Osteocyte (in vitro differentiated cells): ENCODE measurements at regions not wholly inside any gene's neighbourhood (a gene's known extent, or its start where the extent isn't known, plus 50 kb on each side); places are given as distances from the start of the nearest gene placed in this dataset.

Source experiments
- DNase-seq: peaks from one replicate; pipeline ENCODE4 v3.0.0; 2021; ENCODE audit warnings: mixed read lengths; ENCODE audit not compliant: unreplicated experiment; ENCODE audit errors: extremely low spot score
- H3K27ac Mint-ChIP-seq: one replicate; pipeline ENCODE4 v1.8.0; 2021; ENCODE audit warnings: mild to moderate bottlenecking, mixed read lengths; ENCODE audit not compliant: unreplicated experiment
- H3K27me3 Mint-ChIP-seq: one replicate; pipeline ENCODE4 v1.8.0; 2021; ENCODE audit warnings: mixed read lengths; ENCODE audit not compliant: unreplicated experiment
- H3K36me3 Mint-ChIP-seq: one replicate; pipeline ENCODE4 v1.8.0; 2021; ENCODE audit warnings: mixed read lengths; ENCODE audit not compliant: unreplicated experiment
- H3K4me1 Mint-ChIP-seq: one replicate; pipeline ENCODE4 v1.8.0; 2021; ENCODE audit warnings: mixed read lengths; ENCODE audit not compliant: unreplicated experiment
- H3K4me3 Mint-ChIP-seq: one replicate; pipeline ENCODE4 v1.8.0; 2021; ENCODE audit warnings: mild to moderate bottlenecking, moderate library complexity, mixed read lengths; ENCODE audit not compliant: unreplicated experiment
- H3K9me3 Mint-ChIP-seq: one replicate; pipeline ENCODE4 v1.8.0; 2021; ENCODE audit warnings: mixed read lengths; ENCODE audit not compliant: unreplicated experiment
- TF ChIP-seq, protein P1 (sequence below): fragments of 200-600 bp; sonication (generic); IDR thresholded peaks from 2 replicates; pipeline ENCODE4 v1.5.0; 2021; ENCODE audit warnings: antibody characterized with exemption, mild to moderate bottlenecking, moderate library complexity

DNA sequence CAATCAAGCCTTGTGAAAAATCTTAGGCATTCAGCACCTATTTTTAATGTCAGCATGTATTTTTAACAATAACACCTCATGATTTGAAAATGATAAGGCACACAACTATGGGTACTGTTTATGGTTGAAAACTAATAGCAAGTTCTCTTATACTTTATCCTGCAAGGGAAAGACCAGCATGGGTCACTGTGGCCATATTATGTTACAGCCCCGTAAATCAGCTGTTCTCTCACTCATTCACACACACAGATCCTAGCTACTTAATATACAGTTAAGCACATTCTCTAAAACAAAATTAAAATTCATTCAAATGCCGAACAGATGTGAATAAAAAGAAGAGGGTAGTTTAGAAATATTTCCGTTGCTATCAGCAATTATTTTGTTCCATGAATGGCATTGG, 224.4 kb downstream of the OGFRL1 start:
- TF ChIP-seq, protein P1, sequence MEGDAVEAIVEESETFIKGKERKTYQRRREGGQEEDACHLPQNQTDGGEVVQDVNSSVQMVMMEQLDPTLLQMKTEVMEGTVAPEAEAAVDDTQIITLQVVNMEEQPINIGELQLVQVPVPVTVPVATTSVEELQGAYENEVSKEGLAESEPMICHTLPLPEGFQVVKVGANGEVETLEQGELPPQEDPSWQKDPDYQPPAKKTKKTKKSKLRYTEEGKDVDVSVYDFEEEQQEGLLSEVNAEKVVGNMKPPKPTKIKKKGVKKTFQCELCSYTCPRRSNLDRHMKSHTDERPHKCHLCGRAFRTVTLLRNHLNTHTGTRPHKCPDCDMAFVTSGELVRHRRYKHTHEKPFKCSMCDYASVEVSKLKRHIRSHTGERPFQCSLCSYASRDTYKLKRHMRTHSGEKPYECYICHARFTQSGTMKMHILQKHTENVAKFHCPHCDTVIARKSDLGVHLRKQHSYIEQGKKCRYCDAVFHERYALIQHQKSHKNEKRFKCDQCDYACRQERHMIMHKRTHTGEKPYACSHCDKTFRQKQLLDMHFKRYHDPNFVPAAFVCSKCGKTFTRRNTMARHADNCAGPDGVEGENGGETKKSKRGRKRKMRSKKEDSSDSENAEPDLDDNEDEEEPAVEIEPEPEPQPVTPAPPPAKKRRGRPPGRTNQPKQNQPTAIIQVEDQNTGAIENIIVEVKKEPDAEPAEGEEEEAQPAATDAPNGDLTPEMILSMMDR = no peak
- Mint-ChIP-seq H3K27me3 (no peaks in the 10 kb centered on the region), H3K4me3 (no peak overlapping the region), H3K4me1 (peaks cover 9% of the 10 kb centered on the region), H3K36me3 (no peaks in the 10 kb centered on the region), H3K27ac (no peak overlapping the region), H3K9me3 (no peaks in the 10 kb centered on the region)
- no peak for DNase-seq

DNA sequence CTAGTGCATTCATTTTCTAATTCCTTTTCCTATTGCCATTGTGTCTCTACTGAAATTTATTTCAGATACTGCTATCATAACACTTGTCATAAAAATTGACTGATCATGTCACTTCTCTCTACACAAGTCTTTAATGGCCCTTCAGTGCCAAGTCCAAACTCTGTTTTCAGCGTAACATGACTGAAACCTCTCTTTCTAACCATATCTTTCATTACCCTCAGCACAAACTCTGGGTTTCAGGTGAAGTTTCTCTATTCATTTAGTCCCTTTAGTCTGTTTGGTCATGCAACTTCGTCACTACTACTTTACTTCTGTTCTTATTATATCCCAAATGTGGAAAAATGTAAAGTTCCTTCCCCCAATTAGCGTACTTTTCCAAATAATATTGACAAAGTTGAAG, 234.9 kb downstream of the OGFRL1 start:
- TF ChIP-seq, protein P1 = no peak
- Mint-ChIP-seq H3K36me3 (peaks cover 2% of the 10 kb centered on the region), H3K4me3 (no peak overlapping the region), H3K4me1 (no peaks in the 10 kb centered on the region), H3K9me3 (peaks cover 4% of the 10 kb centered on the region), H3K27me3 (peaks cover 18% of the 10 kb centered on the region), H3K27ac (no peak overlapping the region)
- no peak for DNase-seq

DNA sequence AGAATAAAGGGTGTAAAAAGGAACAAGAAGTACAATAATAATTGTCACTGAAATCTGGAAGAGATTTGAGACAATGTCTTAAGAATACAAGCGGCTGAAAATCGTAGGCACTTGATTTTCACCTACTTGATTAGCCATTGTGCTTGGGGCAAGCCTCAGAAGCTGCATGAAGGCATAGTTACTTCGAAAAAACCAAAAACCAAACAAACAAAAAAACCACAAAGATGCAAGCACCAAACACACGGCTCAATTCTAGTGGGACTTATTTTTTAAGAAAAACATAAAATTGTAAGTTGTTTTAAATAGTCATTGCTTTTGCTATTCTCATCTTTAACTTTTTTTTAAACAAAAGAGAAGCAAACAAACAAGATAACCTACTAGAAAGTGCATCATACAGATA, 235.6 kb downstream of the OGFRL1 start:
- H3K27me3 Mint-ChIP-seq = peaks cover 18% of the 10 kb centered on the region
- no peak overlapping the region for H3K4me3 Mint-ChIP-seq
- H3K27ac Mint-ChIP-seq = no peak overlapping the region
- no peak for DNase-seq
- peaks cover 2% of the 10 kb centered on the region for H3K36me3 Mint-ChIP-seq
- no peaks in the 10 kb centered on the region for H3K4me1 Mint-ChIP-seq
- TF ChIP-seq, protein P1 = no peak
- peaks cover 4% of the 10 kb centered on the region for H3K9me3 Mint-ChIP-seq

DNA sequence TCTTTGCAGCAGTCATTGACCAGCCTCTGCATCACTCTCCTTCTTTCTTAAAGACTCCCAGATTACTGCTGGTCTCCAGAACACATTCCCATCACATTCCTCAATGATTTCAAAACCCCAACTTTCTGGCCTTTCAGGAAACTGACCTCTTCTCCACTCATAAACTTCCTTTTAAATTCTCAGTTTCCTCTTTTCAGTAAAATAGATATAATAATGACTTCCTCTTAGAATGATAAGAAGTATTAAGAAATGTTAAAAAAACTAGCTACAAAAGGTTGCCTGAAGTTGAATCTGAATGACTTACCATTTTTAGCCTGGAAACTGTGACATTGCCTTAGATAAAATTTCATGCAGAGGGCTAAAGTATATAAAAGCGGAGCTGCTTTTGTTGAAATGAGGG, 239.3 kb downstream of the OGFRL1 start:
- no peaks in the 10 kb centered on the region for H3K36me3 Mint-ChIP-seq
- H3K9me3 Mint-ChIP-seq = no peaks in the 10 kb centered on the region
- H3K4me1 Mint-ChIP-seq = no peaks in the 10 kb centered on the region
- H3K27me3 Mint-ChIP-seq = peaks cover 14% of the 10 kb centered on the region
- H3K4me3 Mint-ChIP-seq = no peak overlapping the region
- TF ChIP-seq, protein P1 = no peak
- no peak overlapping the region for H3K27ac Mint-ChIP-seq
- no peak for DNase-seq

DNA sequence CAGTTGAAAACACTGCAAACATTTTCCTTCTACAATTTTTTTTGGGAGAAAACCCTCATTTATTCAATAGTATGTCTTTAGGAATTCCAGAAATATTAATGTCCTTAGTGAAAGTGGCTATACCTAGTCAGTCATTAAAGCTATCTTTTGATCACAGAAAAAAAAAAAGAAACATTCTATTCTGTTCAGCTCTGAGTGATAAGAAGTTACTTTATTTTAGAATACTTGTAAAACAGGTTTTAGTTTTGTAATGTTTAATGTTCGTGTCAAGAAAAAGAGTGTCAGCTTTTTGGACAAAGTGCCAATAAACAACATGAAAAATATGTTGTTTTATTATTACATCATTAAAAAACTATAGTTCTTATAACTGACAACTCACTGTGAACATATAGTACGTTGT, 240.4 kb downstream of the OGFRL1 start:
- H3K27ac Mint-ChIP-seq = no peak overlapping the region

More for the DNA sequence above, 240.4 kb downstream of the OGFRL1 start:
- Mint-ChIP-seq H3K4me1 (no peaks in the 10 kb centered on the region), H3K36me3 (no peaks in the 10 kb centered on the region), H3K27me3 (peaks cover 3% of the 10 kb centered on the region), H3K4me3 (no peak overlapping the region), H3K9me3 (no peaks in the 10 kb centered on the region)
- no peak for DNase-seq
- TF ChIP-seq, protein P1 = no peak
